C4-2B (cell line): ENCODE measurements at regions not wholly inside any gene's neighbourhood (a gene's known extent, or its start where the extent isn't known, plus 50 kb on each side); places are given as distances from the start of the nearest gene placed in this dataset.
A peak's percentile ranks its signal among the peaks of the same experiment; 100 is the strongest.

Experiments used
- H3K27ac ChIP-seq: fragments of 450-650 bp; 2 replicates; pipeline ENCODE4 v1.5.1; 2017
- CTCF ChIP-seq: fragments of 450-650 bp; conservative IDR thresholded peaks from 2 replicates; pipeline ENCODE4 v1.5.1; 2017; ENCODE audit warnings: mild to moderate bottlenecking
- ZFX ChIP-seq: fragments of 450-650 bp; IDR thresholded peaks from 2 replicates; pipeline ENCODE4 v1.6.1; 2017

DNA sequence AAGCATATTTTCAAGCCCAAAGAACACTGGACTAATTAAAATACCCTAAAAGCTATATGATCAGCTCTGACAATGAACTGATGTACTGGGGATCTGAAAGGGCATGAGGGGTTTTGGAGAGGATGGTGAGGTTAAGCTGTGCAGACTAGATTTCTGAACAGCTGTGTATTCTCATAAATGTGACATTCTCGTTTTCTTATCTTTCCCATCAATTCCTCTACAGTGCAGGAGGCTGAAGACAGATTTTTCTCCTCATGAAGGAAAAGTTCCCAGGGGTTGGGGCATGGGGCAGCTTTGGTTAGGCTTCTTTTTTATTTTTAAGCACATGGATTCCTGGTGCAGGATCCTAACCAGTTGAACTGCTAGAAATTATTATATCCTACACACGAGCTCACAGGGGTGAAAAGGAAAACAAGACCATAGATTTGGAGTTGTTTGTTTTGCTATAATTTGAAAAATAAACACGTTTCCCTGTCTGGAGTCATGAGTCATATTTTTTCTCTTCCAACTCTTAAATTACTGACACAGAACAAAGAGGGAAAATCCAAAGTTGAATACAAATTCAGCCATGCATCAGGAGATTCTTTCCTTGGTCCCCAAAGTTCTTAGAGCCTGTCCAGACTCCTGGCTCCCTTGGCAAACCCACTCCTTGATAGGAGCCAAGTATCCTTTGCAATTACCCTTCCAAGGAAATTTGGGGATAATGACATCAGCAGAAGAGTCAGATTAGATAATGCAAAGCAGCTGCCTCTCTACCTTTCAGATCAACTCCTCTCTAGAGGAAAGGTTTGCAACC lies 147.7 kb upstream of the NPVF start:
- no peak for TF ChIP-seq ZFX
- no peak for TF ChIP-seq CTCF
- no peak overlapping the region for H3K27ac ChIP-seq

DNA sequence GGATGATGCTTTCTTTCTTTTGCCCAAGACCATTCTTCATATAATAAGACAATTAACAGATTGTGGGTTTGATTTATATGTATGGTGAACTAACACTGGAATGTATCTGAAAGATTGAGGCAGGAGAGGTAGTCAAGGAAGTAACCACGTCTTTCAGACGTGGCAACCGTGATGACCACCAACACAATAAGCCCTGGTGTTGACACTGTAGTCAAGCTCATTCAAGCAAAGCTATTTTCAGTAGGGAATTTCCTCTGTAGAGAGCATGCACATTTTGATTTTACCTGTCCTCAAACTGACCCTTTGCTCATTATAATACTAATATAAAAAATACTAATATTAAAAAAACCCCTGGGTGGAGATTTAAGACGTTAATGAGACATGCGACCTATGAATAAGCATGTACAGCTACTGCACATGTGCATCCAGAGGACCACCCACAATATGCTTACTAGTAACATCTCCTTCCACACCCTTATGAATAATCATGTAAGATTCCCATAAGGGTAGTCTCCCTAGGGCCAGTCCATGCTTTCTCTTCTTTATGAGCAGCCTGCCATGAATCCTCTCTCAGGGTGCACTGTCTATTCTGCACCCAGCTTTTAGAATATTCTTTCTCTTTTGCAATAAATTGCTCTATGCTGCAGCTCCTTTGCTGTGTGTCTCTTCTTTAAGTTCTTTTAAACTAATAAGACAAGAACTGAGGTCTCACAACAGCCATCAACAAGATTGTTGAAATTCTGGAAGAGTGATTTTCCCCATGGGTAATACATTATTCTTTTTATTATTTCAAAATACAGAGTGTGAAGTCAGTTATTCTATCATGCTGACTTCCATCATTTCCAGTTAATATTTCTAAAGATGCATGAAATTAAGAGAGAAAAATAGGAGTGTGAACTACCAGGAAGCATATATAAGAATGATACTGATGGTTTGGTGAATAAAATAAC lies 151.3 kb upstream of the NPVF start:
- TF ChIP-seq CTCF (no peak), ZFX (no peak)

GRCh38 chr7:25381818-25382589 lies 153.7 kb upstream of the NPVF start:
- TF ChIP-seq CTCF (no peak), ZFX (no peak)
- peak overlapping the region; percentile 63 for H3K27ac ChIP-seq

More for the DNA sequence above, 151.3 kb upstream of the NPVF start:
- no peak overlapping the region for H3K27ac ChIP-seq

DNA sequence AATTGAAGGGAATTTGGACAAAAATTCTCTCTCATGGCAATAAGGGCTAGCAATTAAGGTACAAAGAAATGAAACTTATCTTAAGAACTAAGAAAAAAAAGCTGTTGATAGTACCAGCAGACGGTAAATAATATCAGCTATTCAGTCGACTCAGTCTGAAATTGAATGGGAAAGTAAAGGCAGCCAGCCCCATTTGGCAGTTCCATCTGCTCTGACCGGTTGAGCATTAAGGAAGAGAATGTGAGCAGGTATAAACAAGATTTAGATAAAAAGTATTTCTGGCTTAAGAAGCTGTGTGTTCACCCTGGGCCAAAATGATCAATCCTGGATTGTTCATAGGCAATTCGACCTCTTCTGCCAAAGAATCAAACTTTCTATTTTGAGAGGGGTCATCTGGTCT lies 154.6 kb upstream of the NPVF start:
- H3K27ac ChIP-seq, result no peak overlapping the region; the same call in 1 of the 2 replicates
- TF ChIP-seq ZFX (no peak), CTCF (no peak)

GRCh38 chr7:25383402-25383801 lies 155.1 kb upstream of the NPVF start:
- no peak for TF ChIP-seq CTCF
- TF ChIP-seq ZFX, result no peak
- H3K27ac ChIP-seq, result peak overlapping the region; percentile 73; the same call in 1 of the 2 replicates

DNA sequence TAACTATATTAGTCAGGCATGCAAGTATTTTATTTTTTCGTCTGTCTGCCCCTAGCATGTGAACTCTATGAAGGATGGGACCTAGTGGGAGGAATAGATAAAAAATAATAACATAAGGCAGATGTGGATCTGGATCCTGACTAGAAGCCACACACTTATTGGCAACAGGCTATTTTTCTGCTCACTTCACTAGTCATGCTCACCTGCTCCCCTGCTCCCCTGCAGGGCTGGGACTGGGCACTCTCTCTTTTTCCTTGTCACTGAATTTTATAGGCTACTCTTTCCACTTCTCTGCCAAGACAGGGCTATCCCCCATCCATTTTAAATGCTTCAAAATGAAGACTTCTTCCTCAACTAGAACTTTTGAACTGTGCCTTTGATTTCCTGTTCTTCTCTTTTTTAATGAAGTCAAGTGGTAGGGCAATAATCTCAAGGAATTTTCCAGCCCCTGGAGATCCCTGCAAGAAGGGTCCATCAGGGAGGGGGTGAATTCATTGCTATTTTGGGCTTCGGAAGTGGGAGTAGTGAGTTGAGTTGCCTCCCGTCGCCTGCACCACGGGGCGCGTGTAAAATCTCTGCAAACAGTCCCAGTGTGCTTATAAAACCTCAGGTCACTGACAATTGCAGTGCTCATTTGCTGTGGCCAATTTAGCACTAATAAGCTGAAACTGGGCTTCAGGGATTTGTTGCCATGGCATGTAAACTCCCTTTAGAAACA lies 156.7 kb upstream of the NPVF start:
- peak overlapping the region; percentile 73 for H3K27ac ChIP-seq
- TF ChIP-seq CTCF (peak; percentile 5; the same call in 1 of the 2 replicates), ZFX (no peak)
